GM21381 (cell line): ENCODE measurements at regions not wholly inside any gene's neighbourhood (a gene's known extent, or its start where the extent isn't known, plus 50 kb on each side); places are given as distances from the start of the nearest gene placed in this dataset.

ENCODE experiments used
- ATAC-seq: cut with Tn5 transposase; IDR thresholded peaks from one replicate; pipeline ENCODE4 v1.9.1; 2021; ENCODE audit warnings: mild to moderate bottlenecking, moderate library complexity; ENCODE audit not compliant: unreplicated experiment

- ATAC-seq = no peak
These were observed 56.2 kb upstream of the MYCBP2 start for GRCh38 chr13:77383097-77383496.

- ATAC-seq = no peak
These were observed 54.2 kb upstream of the MYCBP2 start for GRCh38 chr13:77381059-77381458.

- no peak for ATAC-seq
These were observed 52.6 kb upstream of the MYCBP2 start for GRCh38 chr13:77379508-77379907.

GRCh38 chr13:77378662-77379061 lies 51.8 kb upstream of the MYCBP2 start:
- no peak for ATAC-seq

GRCh38 chr13:77377016-77377415 lies 50.1 kb upstream of the MYCBP2 start:
- ATAC-seq = no peak
